Gastroesophageal sphincter (tissue), 3 donors: ENCODE measurements at regions not wholly inside any gene's neighbourhood (a gene's known extent, or its start where the extent isn't known, plus 50 kb on each side); places are given as distances from the start of the nearest gene placed in this dataset.

Experiments used
- POLR2A ChIP-seq, 2 donors: fragments of 450-650 bp; IDR thresholded peaks; one replicate each; pipeline ENCODE4 v1.6.1; 2017; ENCODE audit warnings: antibody characterized with exemption in 2 of 2, mild to moderate bottlenecking in 2 of 2, moderate library complexity in 1 of 2
- POLR2AphosphoS5 ChIP-seq: sonication (generic); formaldehyde crosslinking; IDR thresholded peaks from one replicate; pipeline ENCODE4 v1.6.1; 2017; ENCODE audit warnings: antibody characterized with exemption
- TF ChIP-seq, protein P1 (sequence below), 4 experiments: fragments of 200-600 bp in 2 of 4; fragments of 450-650 bp in 2 of 4; sonication (generic) in 1 of 4; IDR thresholded peaks; one replicate each; pipeline ENCODE4 v1.5.1; 2017 to 2019; ENCODE audit warnings: antibody characterized with exemption in 4 of 4, mild to moderate bottlenecking in 2 of 4, moderate library complexity in 2 of 4

GRCh38 chr4:32455231-32455630 is 1735.1 kb downstream of the PCDH7 start:
- TF ChIP-seq POLR2A (IDR thresholded peaks at IDR 0.05): no peak
- TF ChIP-seq, protein P1, sequence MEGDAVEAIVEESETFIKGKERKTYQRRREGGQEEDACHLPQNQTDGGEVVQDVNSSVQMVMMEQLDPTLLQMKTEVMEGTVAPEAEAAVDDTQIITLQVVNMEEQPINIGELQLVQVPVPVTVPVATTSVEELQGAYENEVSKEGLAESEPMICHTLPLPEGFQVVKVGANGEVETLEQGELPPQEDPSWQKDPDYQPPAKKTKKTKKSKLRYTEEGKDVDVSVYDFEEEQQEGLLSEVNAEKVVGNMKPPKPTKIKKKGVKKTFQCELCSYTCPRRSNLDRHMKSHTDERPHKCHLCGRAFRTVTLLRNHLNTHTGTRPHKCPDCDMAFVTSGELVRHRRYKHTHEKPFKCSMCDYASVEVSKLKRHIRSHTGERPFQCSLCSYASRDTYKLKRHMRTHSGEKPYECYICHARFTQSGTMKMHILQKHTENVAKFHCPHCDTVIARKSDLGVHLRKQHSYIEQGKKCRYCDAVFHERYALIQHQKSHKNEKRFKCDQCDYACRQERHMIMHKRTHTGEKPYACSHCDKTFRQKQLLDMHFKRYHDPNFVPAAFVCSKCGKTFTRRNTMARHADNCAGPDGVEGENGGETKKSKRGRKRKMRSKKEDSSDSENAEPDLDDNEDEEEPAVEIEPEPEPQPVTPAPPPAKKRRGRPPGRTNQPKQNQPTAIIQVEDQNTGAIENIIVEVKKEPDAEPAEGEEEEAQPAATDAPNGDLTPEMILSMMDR (IDR thresholded peaks at IDR 0.05): no peak
- TF ChIP-seq POLR2AphosphoS5: no peak
